HEK293T (cell line): ENCODE measurements at regions not wholly inside any gene's neighbourhood (a gene's known extent, or its start where the extent isn't known, plus 50 kb on each side); places are given as distances from the start of the nearest gene placed in this dataset.
"Not testable (repeated sequence)": the region's sequence is repeated elsewhere in the genome, so short reads cannot be mapped to it uniquely, and the experiment has no call there.

ENCODE experiments used
- ARNT ChIP-seq: fragments of 450-650 bp; IDR thresholded peaks from 2 replicates; pipeline ENCODE4 v1.6.1; 2017; ENCODE audit warnings: mild to moderate bottlenecking
- BHLHE40 ChIP-seq: fragments of 450-650 bp; IDR thresholded peaks from 2 replicates; pipeline ENCODE4 v1.6.1; 2016; ENCODE audit warnings: mild to moderate bottlenecking, moderate library complexity, borderline replicate concordance
- ELF4 ChIP-seq: fragments of 450-650 bp; IDR thresholded peaks from 2 replicates; pipeline ENCODE4 v1.6.1; 2017; ENCODE audit warnings: antibody characterized with exemption
- FOXA1 ChIP-seq: fragments of 450-650 bp; IDR thresholded peaks from 2 replicates; pipeline ENCODE4 v1.6.1; 2016; ENCODE audit warnings: mild to moderate bottlenecking
- FOXM1 ChIP-seq: fragments of 450-650 bp; IDR thresholded peaks from 2 replicates; pipeline ENCODE4 v1.6.1; 2017; ENCODE audit warnings: mild to moderate bottlenecking, borderline replicate concordance
- HDGF ChIP-seq: fragments of 450-650 bp; IDR thresholded peaks from 2 replicates; pipeline ENCODE4 v1.6.1; 2017; ENCODE audit warnings: antibody characterized with exemption, borderline replicate concordance
- L3MBTL2 ChIP-seq: fragments of 450-650 bp; conservative IDR thresholded peaks from 2 replicates; pipeline ENCODE4 v1.6.1; 2016; ENCODE audit warnings: mild to moderate bottlenecking
- LEF1 ChIP-seq: fragments of 450-650 bp; IDR thresholded peaks from 2 replicates; pipeline ENCODE4 v1.6.1; 2017; ENCODE audit warnings: mild to moderate bottlenecking, borderline replicate concordance
- NFRKB ChIP-seq: fragments of 450-650 bp; IDR thresholded peaks from 2 replicates; pipeline ENCODE4 v1.6.1; 2016; ENCODE audit warnings: mild to moderate bottlenecking, moderate library complexity
- PKNOX1 ChIP-seq: fragments of 450-650 bp; IDR thresholded peaks from 2 replicates; pipeline ENCODE4 v1.6.1; 2016
- SP1 ChIP-seq: fragments of 450-650 bp; IDR thresholded peaks from 2 replicates; pipeline ENCODE4 v1.6.1; 2017
- TARDBP ChIP-seq: fragments of 450-650 bp; IDR thresholded peaks from 2 replicates; pipeline ENCODE4 v1.6.1; 2016

GRCh38 chr6:134386482-134386881, 68.6 kb upstream of the SGK1 start:
- not testable (repeated sequence) for TF ChIP-seq ELF4, FOXM1, TARDBP, SP1, ARNT, LEF1, PKNOX1, BHLHE40, FOXA1, L3MBTL2, HDGF, NFRKB
